SK-N-SH (cell line): ENCODE measurements at regions not wholly inside any gene's neighbourhood (a gene's known extent, or its start where the extent isn't known, plus 50 kb on each side); places are given as distances from the start of the nearest gene placed in this dataset.

Experiments used
- CTCF ChIA-PET: fragments of 300-600, 350-600 bp; formaldehyde crosslinking; extraction: SDS; loops from one replicate; lab custom pipeline; 2021; lab: Yijun Ruan, JAX
- POLR2A ChIA-PET: fragments of 350-600 bp; sonication (Branson Sonifier 250); formaldehyde crosslinking; extraction: SDS; loops from one replicate; lab custom pipeline; 2020; ENCODE audit warnings: antibody characterized with exemption, inconsistent platforms; lab: Yijun Ruan, JAX
- DNase-seq: peaks from one replicate; pipeline ENCODE4 v3.0.0; 2012
- H2AFZ ChIP-seq: fragments of 200-600 bp; sonication (generic); 2 replicates; pipeline ENCODE4 v1.8.1; 2016; ENCODE audit warnings: antibody characterized with exemption, mild to moderate bottlenecking, low read depth
- H3F3A ChIP-seq: fragments of 200-600 bp; sonication (generic); replicated peaks from 2 replicates; pipeline ENCODE3; 2016; ENCODE audit warnings: antibody characterized with exemption, mild to moderate bottlenecking; ENCODE audit not compliant: insufficient read depth
- H3K27ac ChIP-seq, 2 experiments: fragments of 200-500 bp in 1 of 2; fragments of 200-600 bp in 1 of 2; sonication (Bioruptor generic) in 1 of 2; sonication (generic), shearing (Covaris generic) in 1 of 2; 2 replicates each; pipeline versions ENCODE4 v1.5.1 to v1.6.1; 2014 to 2016; ENCODE audit warnings: low read depth in 2 of 2, inconsistent platforms in 1 of 2, low read length in 1 of 2, mild to moderate bottlenecking in 1 of 2, mixed read lengths in 1 of 2
- H3K27me3 ChIP-seq: fragments of 200-600 bp; sonication (generic), shearing (Covaris generic); 2 replicates; pipeline ENCODE4 v1.6.1; 2016; ENCODE audit warnings: mixed run types; ENCODE audit not compliant: insufficient read depth
- H3K36me3 ChIP-seq, 2 experiments: fragments of 200-500 bp in 1 of 2; fragments of 200-600 bp in 1 of 2; sonication (Bioruptor generic) in 1 of 2; sonication (generic) in 1 of 2; replicated peaks in 1 of 2; 2 replicates each; pipeline versions ENCODE3 to v1.5.1; 2014 to 2016; ENCODE audit warnings: low read length in 1 of 2, mild to moderate bottlenecking in 1 of 2; ENCODE audit not compliant: insufficient read depth in 2 of 2, control insufficient read depth in 1 of 2
- H3K4me1 ChIP-seq, 2 experiments: fragments of 200-500 bp in 1 of 2; fragments of 200-600 bp in 1 of 2; sonication (Bioruptor generic) in 1 of 2; sonication (generic), shearing (Covaris generic) in 1 of 2; 2 replicates each; pipeline versions ENCODE4 v1.5.1 to v1.6.1; 2014 to 2016; ENCODE audit warnings: low read depth in 1 of 2, low read length in 1 of 2, mixed run types in 1 of 2; ENCODE audit not compliant: insufficient read depth in 2 of 2, control insufficient read depth in 1 of 2
- H3K4me2 ChIP-seq: fragments of 200-600 bp; sonication (generic), shearing (Covaris generic); 2 replicates; pipeline ENCODE4 v1.6.1; 2017; ENCODE audit warnings: mixed run types
- H3K4me3 ChIP-seq, 2 experiments: fragments of 200-500 bp in 1 of 2; fragments of 200-600 bp in 1 of 2; sonication (Bioruptor generic) in 1 of 2; sonication (generic), shearing (Covaris generic) in 1 of 2; 2 replicates each; pipeline versions ENCODE4 v1.5.1 to v1.8.1; 2014 to 2016; ENCODE audit warnings: low read depth in 2 of 2, inconsistent platforms in 1 of 2, low read length in 1 of 2, mild to moderate bottlenecking in 1 of 2, mixed read lengths in 1 of 2, moderate library complexity in 1 of 2
- H3K79me2 ChIP-seq: fragments of 200-600 bp; sonication (generic); 2 replicates; pipeline ENCODE4 v1.8.1; 2017; ENCODE audit warnings: mild to moderate bottlenecking; ENCODE audit not compliant: insufficient read depth
- H3K9ac ChIP-seq: fragments of 200-600 bp; sonication (generic); 2 replicates; pipeline ENCODE4 v1.6.1; 2017; ENCODE audit warnings: mixed run types
- H3K9me2 ChIP-seq: fragments of 200-600 bp; sonication (generic); 2 replicates; pipeline ENCODE4 v1.6.1; 2017; ENCODE audit warnings: mixed run types
- H3K9me3 ChIP-seq: fragments of 200-600 bp; sonication (generic); 2 replicates; pipeline ENCODE4 v1.6.1; 2017; ENCODE audit warnings: mixed run types, mild to moderate bottlenecking, moderate library complexity
- H4K20me1 ChIP-seq: fragments of 200-600 bp; sonication (generic); 2 replicates; pipeline ENCODE4 v1.6.1; 2017; ENCODE audit warnings: mild to moderate bottlenecking, mixed run types; ENCODE audit not compliant: insufficient read depth
- CTCF ChIP-seq: fragments of 200-600 bp; sonication (generic); IDR thresholded peaks from 2 replicates; pipeline ENCODE4 v1.6.1; 2017; ENCODE audit warnings: antibody characterized with exemption, mild to moderate bottlenecking, moderate library complexity
- ELF1 ChIP-seq: IDR thresholded peaks from 2 replicates; pipeline ENCODE4 v1.4.0; 2012
- EZH2phosphoT487 ChIP-seq: fragments of 200-600 bp; sonication (generic); IDR thresholded peaks from 2 replicates; pipeline ENCODE4 v1.6.1; 2017; ENCODE audit warnings: low read depth, mixed run types, mild to moderate bottlenecking, antibody characterized with exemption, moderate library complexity, borderline replicate concordance
- FOXJ3 ChIP-seq: sonication (generic); formaldehyde crosslinking; IDR thresholded peaks from 2 replicates; pipeline ENCODE4 v1.5.1; 2020; ENCODE audit warnings: mild to moderate bottlenecking, missing genetic modification reagents
- GATA2 ChIP-seq: sonication (generic); formaldehyde crosslinking; IDR thresholded peaks from 2 replicates; pipeline ENCODE4 v1.5.0; 2020; ENCODE audit warnings: mild to moderate bottlenecking, missing genetic modification reagents
- MEF2A ChIP-seq: IDR thresholded peaks from 2 replicates; pipeline ENCODE4 v1.4.0; 2012; ENCODE audit warnings: low read depth, borderline replicate concordance
- NFIC ChIP-seq: IDR thresholded peaks from 2 replicates; pipeline ENCODE4 v1.4.0; 2012; ENCODE audit warnings: borderline replicate concordance
- POLR2AphosphoS5 ChIP-seq: IDR thresholded peaks from 2 replicates; pipeline ENCODE4 v1.6.1; 2012; ENCODE audit warnings: low read depth, low read length
- RAD21 ChIP-seq: IDR thresholded peaks from 2 replicates; pipeline ENCODE4 v1.6.1; 2012; ENCODE audit warnings: mild to moderate bottlenecking, low read length
- RFX5 ChIP-seq: IDR thresholded peaks from 2 replicates; pipeline ENCODE4 v1.6.1; 2012; ENCODE audit warnings: mild to moderate bottlenecking, improper control_type of control experiment, low read length
- RXRA ChIP-seq: IDR thresholded peaks from 2 replicates; pipeline ENCODE4 v1.4.0; 2012; ENCODE audit warnings: low read depth, mild to moderate bottlenecking, borderline replicate concordance
- SIN3A ChIP-seq: IDR thresholded peaks from 2 replicates; pipeline ENCODE4 v1.6.1; 2012; ENCODE audit warnings: low read depth, mild to moderate bottlenecking, low read length, moderate library complexity, borderline replicate concordance
- SMC3 ChIP-seq: IDR thresholded peaks from 2 replicates; pipeline ENCODE4 v1.6.1; 2012; ENCODE audit warnings: low read depth, low read length, improper control_type of control experiment
- TAF1 ChIP-seq: IDR thresholded peaks from 2 replicates; pipeline ENCODE4 v1.6.1; 2012; ENCODE audit warnings: low read depth, mild to moderate bottlenecking, low read length, moderate library complexity, borderline replicate concordance
- USF1 ChIP-seq: IDR thresholded peaks from 2 replicates; pipeline ENCODE4 v1.4.0; 2012; ENCODE audit warnings: low read depth, borderline replicate concordance
- YY1 ChIP-seq: IDR thresholded peaks from 2 replicates; pipeline ENCODE4 v1.4.0; 2012; ENCODE audit warnings: low read depth, mild to moderate bottlenecking
- WGBS: methylation state at CpG from one replicate; pipeline ENCODE4 v1.1.6; 2017; ENCODE audit warnings: low lambda C conversion rate; 5-methylcytosine and 5-hydroxymethylcytosine counted together
- TF ChIP-seq, protein P1 (sequence below): fragments of 150-350 bp; IDR thresholded peaks from 2 replicates; pipeline ENCODE4 v1.6.1; 2017; ENCODE audit warnings: antibody characterized with exemption, low read length, low read depth, borderline replicate concordance
- TF ChIP-seq, protein P2 (sequence below): IDR thresholded peaks from 2 replicates; pipeline ENCODE4 v1.4.0; 2012; ENCODE audit warnings: low read depth
- TF ChIP-seq, protein P3 (sequence below): IDR thresholded peaks from 2 replicates; pipeline ENCODE4 v1.6.1; 2012; ENCODE audit warnings: mild to moderate bottlenecking, low read depth, low read length, moderate library complexity
- TF ChIP-seq, protein P4 (sequence below): fragments of 150-350 bp; IDR thresholded peaks from 2 replicates; pipeline ENCODE4 v1.6.1; 2016; ENCODE audit warnings: mild to moderate bottlenecking, low read depth, low read length

DNA sequence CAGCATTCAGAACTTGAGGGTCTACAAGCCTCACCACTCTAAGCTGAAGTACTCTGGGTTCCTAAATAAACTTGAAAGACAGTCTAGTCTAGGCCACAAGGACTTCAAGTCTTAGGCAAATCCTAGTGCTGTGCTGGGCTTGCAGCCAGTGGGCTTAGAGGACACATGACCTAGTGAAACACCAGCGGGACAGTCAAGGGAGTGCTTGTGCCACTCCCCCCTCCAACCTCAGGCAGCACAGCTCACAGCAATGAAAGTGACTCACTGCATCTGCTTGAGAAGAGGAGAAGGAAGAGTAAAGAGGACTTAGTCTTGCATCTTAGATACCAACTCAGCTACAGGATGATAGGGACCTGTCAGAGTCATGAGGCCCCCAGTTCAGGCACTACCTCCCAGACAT is 438.1 kb downstream of the IPO8 start:
- Histone ChIP-seq H3K4me1 (no peaks in the 10 kb centered on the region), H3K27ac (no peak overlapping the region), H3K4me3 (no peak overlapping the region)
- TF ChIP-seq RXRA: no peak
- TF ChIP-seq ELF1: no peak
- TF ChIP-seq USF1: no peak
- TF ChIP-seq NFIC: no peak
- TF ChIP-seq, protein P1, sequence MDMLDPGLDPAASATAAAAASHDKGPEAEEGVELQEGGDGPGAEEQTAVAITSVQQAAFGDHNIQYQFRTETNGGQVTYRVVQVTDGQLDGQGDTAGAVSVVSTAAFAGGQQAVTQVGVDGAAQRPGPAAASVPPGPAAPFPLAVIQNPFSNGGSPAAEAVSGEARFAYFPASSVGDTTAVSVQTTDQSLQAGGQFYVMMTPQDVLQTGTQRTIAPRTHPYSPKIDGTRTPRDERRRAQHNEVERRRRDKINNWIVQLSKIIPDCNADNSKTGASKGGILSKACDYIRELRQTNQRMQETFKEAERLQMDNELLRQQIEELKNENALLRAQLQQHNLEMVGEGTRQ: no peak
- TF ChIP-seq RAD21: no peak
- TF ChIP-seq CTCF: no peak
- no peak for TF ChIP-seq GATA2 (CRISPR knock-in tag)
- TF ChIP-seq POLR2AphosphoS5: no peak
- TF ChIP-seq SIN3A: no peak
- no peak for TF ChIP-seq SMC3
- TF ChIP-seq, all 33 proteins: peak for 0
- no peaks in the 10 kb centered on the region for H3K9me2 ChIP-seq
- no peaks in the 10 kb centered on the region for H3K36me3 ChIP-seq
- no peaks in the 10 kb centered on the region for H3F3A ChIP-seq
- no peak overlapping the region for H2AFZ ChIP-seq
- POLR2A ChIA-PET: no interaction called here
- H3K9me3 ChIP-seq: no peaks in the 10 kb centered on the region
- H3K27me3 ChIP-seq: no peaks in the 10 kb centered on the region
- 75% methylated on average over 1 of the region's 1 CpG for WGBS
- no peak overlapping the region for H3K4me2 ChIP-seq
- CTCF ChIA-PET: no interaction called here
- H4K20me1 ChIP-seq: no peaks in the 10 kb centered on the region
- no peak overlapping the region for H3K9ac ChIP-seq
- no peaks in the 10 kb centered on the region for H3K79me2 ChIP-seq
- no peak for DNase-seq

GRCh38 chr12:30251546-30251945 is 444.1 kb downstream of the IPO8 start:
- Histone ChIP-seq H3K9me2 (0 out of 2 replicates have a peak, but pooled peaks cover 2% of the 10 kb centered on the region), H4K20me1 (no peaks in the 10 kb centered on the region), H3K9ac (no peak overlapping the region), H3K36me3 (no peaks in the 10 kb centered on the region), H3K27ac (no peak overlapping the region), H2AFZ (no peak overlapping the region), H3K9me3 (no peaks in the 10 kb centered on the region), H3K4me2 (no peak overlapping the region), H3F3A (no peaks in the 10 kb centered on the region), H3K79me2 (no peaks in the 10 kb centered on the region), H3K4me1 (no peaks in the 10 kb centered on the region), H3K4me3 (no peak overlapping the region), H3K27me3 (no peaks in the 10 kb centered on the region)
- POLR2A ChIA-PET: no interaction called here
- CTCF ChIA-PET: no interaction called here
- DNase-seq: no peak
- WGBS: 47% methylated on average over 5 of the region's 5 CpGs
- no peak for TF ChIP-seq MEF2A
- TF ChIP-seq, protein P2, sequence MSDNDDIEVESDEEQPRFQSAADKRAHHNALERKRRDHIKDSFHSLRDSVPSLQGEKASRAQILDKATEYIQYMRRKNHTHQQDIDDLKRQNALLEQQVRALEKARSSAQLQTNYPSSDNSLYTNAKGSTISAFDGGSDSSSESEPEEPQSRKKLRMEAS: no peak
- TF ChIP-seq TAF1: no peak
- no peak for TF ChIP-seq NFIC
- TF ChIP-seq ELF1: no peak
- no peak for TF ChIP-seq GATA2 (CRISPR knock-in tag)
- TF ChIP-seq RXRA: no peak
- TF ChIP-seq SMC3: no peak
- TF ChIP-seq RFX5: no peak
- TF ChIP-seq YY1: no peak
- TF ChIP-seq FOXJ3 (CRISPR knock-in tag): no peak
- TF ChIP-seq, protein P3, sequence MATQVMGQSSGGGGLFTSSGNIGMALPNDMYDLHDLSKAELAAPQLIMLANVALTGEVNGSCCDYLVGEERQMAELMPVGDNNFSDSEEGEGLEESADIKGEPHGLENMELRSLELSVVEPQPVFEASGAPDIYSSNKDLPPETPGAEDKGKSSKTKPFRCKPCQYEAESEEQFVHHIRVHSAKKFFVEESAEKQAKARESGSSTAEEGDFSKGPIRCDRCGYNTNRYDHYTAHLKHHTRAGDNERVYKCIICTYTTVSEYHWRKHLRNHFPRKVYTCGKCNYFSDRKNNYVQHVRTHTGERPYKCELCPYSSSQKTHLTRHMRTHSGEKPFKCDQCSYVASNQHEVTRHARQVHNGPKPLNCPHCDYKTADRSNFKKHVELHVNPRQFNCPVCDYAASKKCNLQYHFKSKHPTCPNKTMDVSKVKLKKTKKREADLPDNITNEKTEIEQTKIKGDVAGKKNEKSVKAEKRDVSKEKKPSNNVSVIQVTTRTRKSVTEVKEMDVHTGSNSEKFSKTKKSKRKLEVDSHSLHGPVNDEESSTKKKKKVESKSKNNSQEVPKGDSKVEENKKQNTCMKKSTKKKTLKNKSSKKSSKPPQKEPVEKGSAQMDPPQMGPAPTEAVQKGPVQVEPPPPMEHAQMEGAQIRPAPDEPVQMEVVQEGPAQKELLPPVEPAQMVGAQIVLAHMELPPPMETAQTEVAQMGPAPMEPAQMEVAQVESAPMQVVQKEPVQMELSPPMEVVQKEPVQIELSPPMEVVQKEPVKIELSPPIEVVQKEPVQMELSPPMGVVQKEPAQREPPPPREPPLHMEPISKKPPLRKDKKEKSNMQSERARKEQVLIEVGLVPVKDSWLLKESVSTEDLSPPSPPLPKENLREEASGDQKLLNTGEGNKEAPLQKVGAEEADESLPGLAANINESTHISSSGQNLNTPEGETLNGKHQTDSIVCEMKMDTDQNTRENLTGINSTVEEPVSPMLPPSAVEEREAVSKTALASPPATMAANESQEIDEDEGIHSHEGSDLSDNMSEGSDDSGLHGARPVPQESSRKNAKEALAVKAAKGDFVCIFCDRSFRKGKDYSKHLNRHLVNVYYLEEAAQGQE: no peak
- TF ChIP-seq EZH2phosphoT487: no peak
- TF ChIP-seq, protein P4, sequence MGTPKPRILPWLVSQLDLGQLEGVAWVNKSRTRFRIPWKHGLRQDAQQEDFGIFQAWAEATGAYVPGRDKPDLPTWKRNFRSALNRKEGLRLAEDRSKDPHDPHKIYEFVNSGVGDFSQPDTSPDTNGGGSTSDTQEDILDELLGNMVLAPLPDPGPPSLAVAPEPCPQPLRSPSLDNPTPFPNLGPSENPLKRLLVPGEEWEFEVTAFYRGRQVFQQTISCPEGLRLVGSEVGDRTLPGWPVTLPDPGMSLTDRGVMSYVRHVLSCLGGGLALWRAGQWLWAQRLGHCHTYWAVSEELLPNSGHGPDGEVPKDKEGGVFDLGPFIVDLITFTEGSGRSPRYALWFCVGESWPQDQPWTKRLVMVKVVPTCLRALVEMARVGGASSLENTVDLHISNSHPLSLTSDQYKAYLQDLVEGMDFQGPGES: no peak
